Mucosa of stomach (tissue), 1 donor: ENCODE measurements at regions not wholly inside any gene's neighbourhood (a gene's known extent, or its start where the extent isn't known, plus 50 kb on each side); places are given as distances from the start of the nearest gene placed in this dataset.

Experiments
- H3K27me3 ChIP-seq: one replicate; pipeline ENCODE4 v1.7.0; 2013; ENCODE audit warnings: mild to moderate bottlenecking, low read length; ENCODE audit not compliant: control insufficient read depth, insufficient read depth
- H3K36me3 ChIP-seq: one replicate; pipeline ENCODE4 v1.7.0; 2013; ENCODE audit warnings: low read length; ENCODE audit not compliant: control insufficient read depth, insufficient read depth
- H3K4me1 ChIP-seq: one replicate; pipeline ENCODE4 v1.7.0; 2013; ENCODE audit warnings: mild to moderate bottlenecking, low read length; ENCODE audit not compliant: control insufficient read depth, insufficient read depth
- H3K4me3 ChIP-seq: one replicate; pipeline ENCODE4 v1.7.0; 2013; ENCODE audit warnings: low read length
- H3K9ac ChIP-seq: one replicate; pipeline ENCODE4 v1.7.0; 2013; ENCODE audit warnings: mild to moderate bottlenecking, low read length, moderate library complexity
- H3K9me3 ChIP-seq: one replicate; pipeline ENCODE4 v1.7.0; 2013; ENCODE audit warnings: mild to moderate bottlenecking, low read length, moderate library complexity; ENCODE audit not compliant: control insufficient read depth
- donor health status: Pancreatic carcinoma.

DNA sequence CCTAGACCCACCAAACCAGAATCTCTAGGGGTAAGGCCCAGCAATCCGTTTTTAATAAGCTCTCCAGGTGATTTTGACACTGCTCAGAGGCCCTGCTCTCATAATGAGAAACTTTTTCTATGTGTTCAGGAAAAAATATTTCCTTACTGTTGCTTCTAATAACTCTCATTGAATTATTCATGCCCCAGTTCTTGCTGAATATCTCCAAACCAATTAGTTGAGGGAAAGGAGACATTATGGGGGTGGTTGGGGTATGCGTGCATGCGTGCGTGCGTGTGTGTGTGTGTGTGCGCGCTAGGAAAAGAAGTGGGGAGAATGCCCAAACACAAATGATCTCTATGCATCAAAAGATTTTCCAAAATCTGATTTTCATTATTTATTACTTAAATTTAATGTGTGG, 411.4 kb downstream of the PIK3R1 start:
- Histone ChIP-seq H3K36me3 (no peaks in the 10 kb centered on the region), H3K27me3 (no peaks in the 10 kb centered on the region)

DNA sequence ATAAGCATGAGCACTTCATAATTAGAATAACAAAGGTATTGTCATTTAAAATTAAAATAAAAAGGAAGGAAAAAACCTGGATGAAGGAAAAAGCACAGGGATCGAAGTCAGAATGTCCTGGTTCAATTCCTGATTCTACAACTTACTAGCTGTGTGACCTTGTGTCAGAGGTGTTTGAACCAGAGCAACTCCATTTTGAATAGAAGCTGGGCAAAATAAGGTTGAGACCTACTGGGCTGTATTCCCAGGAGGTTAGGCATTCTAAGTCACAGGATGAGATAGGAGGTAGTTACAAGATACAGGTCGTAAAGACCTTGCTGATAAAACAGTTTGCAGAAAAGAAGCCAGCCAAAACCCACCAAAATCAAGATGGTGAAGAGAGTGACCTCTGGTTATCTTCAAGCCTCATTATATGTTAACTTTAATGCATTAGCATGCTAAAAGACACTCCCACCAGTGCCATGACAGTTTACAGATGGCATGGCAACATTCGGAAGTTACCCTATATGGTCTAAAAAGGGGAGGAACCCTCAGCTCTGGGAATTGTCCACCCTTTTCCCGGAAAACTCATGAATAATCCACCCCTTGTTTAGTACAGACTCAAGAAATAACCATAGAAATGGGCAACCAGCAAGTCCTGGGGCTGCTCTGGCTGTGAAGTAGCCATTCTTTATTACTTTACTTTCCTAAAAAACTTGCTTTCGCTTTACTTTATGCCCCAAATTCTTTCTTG, 412.7 kb downstream of the PIK3R1 start:
- H3K4me1 ChIP-seq, result no peaks in the 10 kb centered on the region

More for the DNA sequence above, 411.4 kb downstream of the PIK3R1 start:
- Histone ChIP-seq H3K9me3 (no peaks in the 10 kb centered on the region), H3K4me1 (no peaks in the 10 kb centered on the region), H3K9ac (no peak overlapping the region), H3K4me3 (no peak overlapping the region)

GRCh38 chr5:68630354-68630753, 414.8 kb downstream of the PIK3R1 start:
- no peaks in the 10 kb centered on the region for H3K27me3 ChIP-seq
- H3K36me3 ChIP-seq, result no peaks in the 10 kb centered on the region
- no peak overlapping the region for H3K4me3 ChIP-seq
- H3K9ac ChIP-seq, result no peak overlapping the region
- H3K4me1 ChIP-seq, result no peaks in the 10 kb centered on the region
- H3K9me3 ChIP-seq, result no peaks in the 10 kb centered on the region

More for the DNA sequence above, 412.7 kb downstream of the PIK3R1 start:
- Histone ChIP-seq H3K9me3 (no peaks in the 10 kb centered on the region), H3K36me3 (no peaks in the 10 kb centered on the region), H3K27me3 (no peaks in the 10 kb centered on the region), H3K4me3 (no peak overlapping the region), H3K9ac (no peak overlapping the region)

DNA sequence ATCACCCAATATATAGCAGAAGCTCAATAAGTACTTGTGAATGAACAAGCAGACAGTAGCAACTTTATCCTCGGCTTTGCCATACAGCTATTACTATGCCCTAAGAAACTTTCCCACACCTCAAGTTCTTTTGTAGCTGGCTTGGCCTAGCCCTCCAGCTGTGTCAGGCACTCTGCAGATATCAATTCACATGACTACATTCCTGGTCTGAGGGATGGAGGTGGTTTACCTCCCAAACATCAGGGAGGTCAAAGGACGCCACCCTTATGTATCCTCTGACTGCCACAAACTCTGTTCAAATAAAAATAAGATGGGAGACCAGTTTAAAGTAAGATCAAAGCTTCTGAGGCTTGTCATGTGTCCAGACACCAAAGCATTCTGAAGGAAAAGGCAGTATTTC, 416.3 kb downstream of the PIK3R1 start:
- Histone ChIP-seq H3K4me1 (no peaks in the 10 kb centered on the region), H3K36me3 (no peaks in the 10 kb centered on the region), H3K9ac (no peak overlapping the region)

GRCh38 chr5:68641211-68641610, 425.7 kb downstream of the PIK3R1 start:
- Histone ChIP-seq H3K36me3 (no peaks in the 10 kb centered on the region), H3K9me3 (no peaks in the 10 kb centered on the region), H3K4me3 (no peak overlapping the region), H3K27me3 (no peaks in the 10 kb centered on the region), H3K4me1 (no peaks in the 10 kb centered on the region), H3K9ac (no peak overlapping the region)

More for the DNA sequence above, 416.3 kb downstream of the PIK3R1 start:
- Histone ChIP-seq H3K27me3 (no peaks in the 10 kb centered on the region), H3K9me3 (no peaks in the 10 kb centered on the region), H3K4me3 (no peak overlapping the region)

DNA sequence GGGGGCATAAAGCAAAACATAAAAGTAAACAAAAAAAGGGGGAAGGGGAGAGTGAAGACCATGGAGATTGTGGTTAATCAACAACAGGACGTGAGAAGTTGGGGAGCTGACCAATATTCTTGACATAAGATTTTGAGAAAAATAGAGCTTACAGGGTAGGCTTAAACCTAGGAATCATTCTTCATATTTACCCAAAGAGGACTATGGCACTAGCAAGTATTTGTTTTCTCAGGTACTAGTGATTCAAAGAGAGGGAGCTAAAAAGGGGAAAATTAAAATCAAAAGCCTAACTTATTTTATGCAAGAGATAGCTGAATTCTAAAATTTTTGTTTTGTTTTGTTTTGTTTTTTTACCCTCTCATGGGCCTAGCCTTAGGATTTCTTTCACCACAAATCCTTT, 427.5 kb downstream of the PIK3R1 start:
- Histone ChIP-seq H3K4me1 (no peaks in the 10 kb centered on the region), H3K27me3 (no peaks in the 10 kb centered on the region), H3K4me3 (no peak overlapping the region), H3K9ac (no peak overlapping the region), H3K36me3 (no peaks in the 10 kb centered on the region), H3K9me3 (no peaks in the 10 kb centered on the region)

DNA sequence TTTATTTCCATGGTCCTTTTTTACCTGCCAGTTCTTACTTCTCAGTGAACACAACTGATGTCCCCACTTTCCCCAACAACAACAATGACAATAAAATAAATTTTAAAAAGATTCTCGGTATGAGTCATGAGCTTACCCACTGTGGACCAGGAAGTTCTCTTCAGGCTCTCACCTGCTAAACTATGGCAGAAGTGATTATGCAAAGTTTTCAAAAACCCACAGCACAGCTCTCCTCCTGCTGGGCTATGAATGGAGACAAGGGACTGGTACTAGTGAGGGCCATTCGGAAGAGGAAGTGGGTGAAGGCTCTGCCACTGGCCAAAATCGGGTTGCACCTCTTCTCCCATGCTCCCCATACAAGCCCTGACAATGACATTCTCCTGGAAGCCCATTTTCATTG, 429.4 kb downstream of the PIK3R1 start:
- no peaks in the 10 kb centered on the region for H3K27me3 ChIP-seq
- H3K4me3 ChIP-seq, result no peak overlapping the region
- no peaks in the 10 kb centered on the region for H3K36me3 ChIP-seq
- no peaks in the 10 kb centered on the region for H3K9me3 ChIP-seq
- H3K9ac ChIP-seq, result no peak overlapping the region
- H3K4me1 ChIP-seq, result no peaks in the 10 kb centered on the region

- H3K9me3 ChIP-seq, result no peaks in the 10 kb centered on the region
- no peaks in the 10 kb centered on the region for H3K27me3 ChIP-seq
- H3K4me1 ChIP-seq, result no peaks in the 10 kb centered on the region
- no peak overlapping the region for H3K9ac ChIP-seq
- no peaks in the 10 kb centered on the region for H3K36me3 ChIP-seq
- no peak overlapping the region for H3K4me3 ChIP-seq
Observed at GRCh38 chr5:68646144-68646543, 430.6 kb downstream of the PIK3R1 start.

DNA sequence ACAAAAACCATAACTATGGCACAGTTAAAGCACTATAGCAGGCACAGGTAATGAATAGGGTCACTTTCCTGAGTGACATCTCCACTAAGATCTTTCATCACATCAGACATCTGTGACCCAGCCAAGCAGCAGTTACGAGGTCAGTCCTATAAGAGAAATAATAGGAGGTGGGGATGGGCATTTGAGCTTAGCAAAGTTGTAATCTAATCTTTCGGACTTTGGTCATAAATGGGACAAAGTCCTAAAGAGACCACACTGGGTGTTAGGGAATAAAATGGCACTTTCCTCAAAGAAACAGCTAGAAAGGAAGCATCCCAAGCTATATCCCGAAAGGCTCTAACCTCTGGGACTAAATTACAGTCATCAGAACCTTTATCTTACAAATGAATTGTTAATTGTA, 432.2 kb downstream of the PIK3R1 start:
- Histone ChIP-seq H3K27me3 (no peaks in the 10 kb centered on the region), H3K36me3 (no peaks in the 10 kb centered on the region), H3K4me1 (no peaks in the 10 kb centered on the region), H3K9me3 (no peaks in the 10 kb centered on the region), H3K9ac (no peak overlapping the region), H3K4me3 (no peak overlapping the region)

GRCh38 chr5:68648944-68649857, 433.6 kb downstream of the PIK3R1 start:
- no peaks in the 10 kb centered on the region for H3K27me3 ChIP-seq
- H3K4me1 ChIP-seq, result no peaks in the 10 kb centered on the region
- H3K36me3 ChIP-seq, result no peaks in the 10 kb centered on the region
- H3K4me3 ChIP-seq, result no peak overlapping the region
- no peak overlapping the region for H3K9ac ChIP-seq
- H3K9me3 ChIP-seq, result no peaks in the 10 kb centered on the region

DNA sequence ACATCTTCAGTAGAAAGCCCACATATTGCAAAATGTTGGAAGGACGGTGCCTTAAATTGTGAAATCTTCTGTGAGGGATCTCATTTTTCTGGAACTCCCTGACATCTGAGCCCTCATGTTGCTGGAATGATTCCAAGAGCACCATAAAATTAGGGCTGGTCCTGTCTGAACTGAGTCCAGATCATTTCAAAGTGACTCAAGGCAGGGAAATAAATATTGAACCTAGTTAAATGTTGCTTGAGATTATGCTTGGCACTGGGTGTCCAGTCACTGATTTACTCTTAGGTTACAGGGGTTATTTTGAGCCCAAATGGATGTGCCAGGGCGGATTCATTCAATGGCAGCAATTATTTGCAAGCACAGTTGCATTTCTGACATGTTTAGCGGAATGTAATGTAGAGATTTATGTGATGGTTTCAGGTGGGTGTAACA, 437.0 kb downstream of the PIK3R1 start:
- H3K9me3 ChIP-seq, result no peaks in the 10 kb centered on the region
- no peaks in the 10 kb centered on the region for H3K36me3 ChIP-seq
- no peaks in the 10 kb centered on the region for H3K27me3 ChIP-seq
- no peaks in the 10 kb centered on the region for H3K4me1 ChIP-seq
- H3K4me3 ChIP-seq, result no peak overlapping the region
- no peak overlapping the region for H3K9ac ChIP-seq

GRCh38 chr5:68653471-68653870, 437.9 kb downstream of the PIK3R1 start:
- H3K9me3 ChIP-seq, result no peaks in the 10 kb centered on the region
- H3K9ac ChIP-seq, result no peak overlapping the region
- H3K4me1 ChIP-seq, result no peaks in the 10 kb centered on the region
- no peaks in the 10 kb centered on the region for H3K27me3 ChIP-seq
- H3K4me3 ChIP-seq, result no peak overlapping the region
- H3K36me3 ChIP-seq, result no peaks in the 10 kb centered on the region
